Endothelial cell of umbilical vein (primary cell): ENCODE measurements at regions not wholly inside any gene's neighbourhood (a gene's known extent, or its start where the extent isn't known, plus 50 kb on each side); places are given as distances from the start of the nearest gene placed in this dataset.

Source experiments
- BruUV-seq: library from RNA; stranded (reverse); fragments of 400-500 nt; replicated peaks from 2 replicates; lab custom pipeline; 2021; lab: Mats Ljungman, UMichigan
- CTCF ChIA-PET: fragments of 300-600, 350-600 bp; sonication (Branson Sonifier 250); formaldehyde crosslinking; loops from one replicate; lab custom pipeline; 2021; ENCODE audit warnings: antibody characterized with exemption, inconsistent platforms; lab: Charles Lee
- POLR2A ChIA-PET: fragments of 300-600, 350-600 bp; sonication (Branson Sonifier 250); formaldehyde crosslinking; loops from one replicate; lab custom pipeline; 2021; ENCODE audit warnings: antibody characterized with exemption, inconsistent platforms; lab: Charles Lee
- DNase-seq: peaks from one replicate; pipeline ENCODE4 v3.0.0-alpha.2; 2011; ENCODE audit warnings: low read depth, low spot score
- FAIRE-seq: peaks from 2 replicates; lab custom pipeline; 2011; peaks lifted over from hg19 to GRCh38; lab: Jason Lieb, UNC
- H2AFZ ChIP-seq: 2 replicates; pipeline ENCODE4 v1.6.0; 2012; ENCODE audit warnings: low read depth, low read length, control low read depth, inconsistent platforms
- H3K27ac ChIP-seq: 2 replicates; pipeline ENCODE4 v1.5.1; 2011; ENCODE audit warnings: low read depth, mild to moderate bottlenecking, control low read depth, low read length, moderate library complexity; ENCODE audit not compliant: insufficient read depth
- H3K27me3 ChIP-seq, 2 experiments: 2 replicates each; pipeline versions ENCODE4 v1.6.0 to v1.6.1; 2011; ENCODE audit warnings: low read length in 2 of 2, mixed read lengths in 1 of 2; ENCODE audit not compliant: control insufficient read depth in 2 of 2, insufficient read depth in 2 of 2
- H3K36me3 ChIP-seq, 2 experiments: 2 replicates in 1 of 2; 3 replicates in 1 of 2; pipeline ENCODE4 v1.5.1; 2011; ENCODE audit warnings: low read length in 2 of 2, mild to moderate bottlenecking in 1 of 2, moderate library complexity in 1 of 2; ENCODE audit not compliant: control insufficient read depth in 2 of 2, insufficient read depth in 2 of 2; ENCODE audit errors: extremely low read depth in 1 of 2
- H3K4me1 ChIP-seq: 3 replicates; pipeline ENCODE4 v1.5.1; 2011; ENCODE audit warnings: mild to moderate bottlenecking, low read length; ENCODE audit not compliant: control insufficient read depth, insufficient read depth; ENCODE audit errors: extremely low read depth
- H3K4me2 ChIP-seq: 2 replicates; pipeline ENCODE4 v1.6.1; 2011; ENCODE audit warnings: low read length, control low read depth, mixed read lengths; ENCODE audit not compliant: insufficient read depth
- H3K4me3 ChIP-seq, 3 experiments: fragments of 200-600 bp in 1 of 3; sonication (generic), shearing (Covaris generic) in 1 of 3; replicated peaks in 1 of 3; 2 replicates each; pipeline ENCODE4 v1.5.1; 2011 to 2016; ENCODE audit warnings: control low read depth in 3 of 3, low read length in 3 of 3, mild to moderate bottlenecking in 2 of 3, inconsistent platforms in 1 of 3, low read depth in 1 of 3, moderate library complexity in 1 of 3; ENCODE audit not compliant: insufficient read depth in 1 of 3
- H3K79me2 ChIP-seq: 2 replicates; pipeline ENCODE4 v1.6.0; 2012; ENCODE audit warnings: low read length, inconsistent platforms; ENCODE audit not compliant: control insufficient read depth, insufficient read depth
- H3K9ac ChIP-seq: replicated peaks from 2 replicates; pipeline ENCODE3; 2011; ENCODE audit warnings: low read length, control low read depth; ENCODE audit not compliant: insufficient read depth; ENCODE audit errors: extremely low read depth
- H3K9me1 ChIP-seq: replicated peaks from 3 replicates; pipeline ENCODE4 v1.6.0; 2011; ENCODE audit warnings: mild to moderate bottlenecking, low read length; ENCODE audit not compliant: control insufficient read depth, insufficient read depth; ENCODE audit errors: extremely low read depth
- H3K9me3 ChIP-seq: replicated peaks from 2 replicates; pipeline ENCODE4 v1.5.1; 2012; ENCODE audit warnings: low read length, inconsistent platforms; ENCODE audit not compliant: control insufficient read depth, insufficient read depth
- H4K20me1 ChIP-seq: replicated peaks from 2 replicates; pipeline ENCODE3; 2011; ENCODE audit warnings: mild to moderate bottlenecking, low read length; ENCODE audit not compliant: control insufficient read depth, insufficient read depth; ENCODE audit errors: extremely low read depth
- CTCF ChIP-seq, 2 donors: IDR thresholded peaks; 1 replicate in 1 of 2; 2 replicates in 1 of 2; pipeline ENCODE4 v1.5.1; 2011; ENCODE audit warnings: low read length in 2 of 2, mild to moderate bottlenecking in 2 of 2, moderate library complexity in 2 of 2, control low read depth in 1 of 2, inconsistent platforms in 1 of 2, low read depth in 1 of 2; ENCODE audit not compliant: insufficient read depth in 1 of 2; ENCODE audit errors: extremely low read depth in 1 of 2
- EZH2 ChIP-seq: IDR thresholded peaks from 2 replicates; pipeline ENCODE4 v1.6.1; 2012; ENCODE audit warnings: borderline replicate concordance, low read depth, mild to moderate bottlenecking, moderate library complexity, low read length, inconsistent platforms; ENCODE audit not compliant: severe bottlenecking
- FOS ChIP-seq: IDR thresholded peaks from 2 replicates; pipeline ENCODE4 v1.6.1; 2011; ENCODE audit warnings: mild to moderate bottlenecking, low read length, moderate library complexity, borderline replicate concordance; ENCODE audit not compliant: insufficient read depth
- GATA2 ChIP-seq: IDR thresholded peaks from 2 replicates; pipeline ENCODE4 v1.7.0; 2011; ENCODE audit warnings: low read depth, mild to moderate bottlenecking, moderate library complexity, mixed read lengths, low read length; ENCODE audit not compliant: insufficient read length, insufficient read depth
- JUN ChIP-seq: IDR thresholded peaks from 2 replicates; pipeline ENCODE4 v1.6.1; 2011; ENCODE audit warnings: borderline replicate concordance, low read depth; ENCODE audit not compliant: insufficient read length, insufficient read depth
- MYC ChIP-seq: IDR thresholded peaks from one replicate; pipeline ENCODE4 v1.6.1; 2011; ENCODE audit warnings: mild to moderate bottlenecking, low read depth, low read length
- POLR2A ChIP-seq: IDR thresholded peaks from 2 replicates; pipeline ENCODE4 v1.6.1; 2012; ENCODE audit warnings: low read depth, mild to moderate bottlenecking, control low read depth, low read length
- POLR2AphosphoS5 ChIP-seq: IDR thresholded peaks from 2 replicates; pipeline ENCODE4 v1.6.1; 2012; ENCODE audit warnings: low read depth, mild to moderate bottlenecking, control low read depth, low read length, moderate library complexity; ENCODE audit not compliant: insufficient read depth
- dilution Hi-C: fragments of 300-500 bp; cut with MboI; formaldehyde crosslinking; loops from one replicate; pipeline ENCODE4 v1.15.0; 2019; ENCODE audit warnings: low sequenced_read_pairs; ENCODE audit not compliant: extremely low pct_ligation_motif_present
- intact Hi-C: fragments of 100-400 bp; cut with micrococcal nuclease; formaldehyde crosslinking; loops from one replicate; pipeline ENCODE4 v1.10.0; 2022

GRCh38 chr10:113493882-113494301 lies 59.0 kb upstream of the HABP2 start:
- ChIA-PET CTCF (no interaction called here), POLR2A (no interaction called here)
- dilution Hi-C loops (no loop called here), intact Hi-C loops (no loop called here)
- TF ChIP-seq JUN, result no peak
- no peak for TF ChIP-seq GATA2
- TF ChIP-seq POLR2AphosphoS5, result no peak
- TF ChIP-seq MYC, result no peak
- TF ChIP-seq POLR2A, result no peak
- no peak for TF ChIP-seq CTCF (IDR thresholded peaks at IDR 0.05; ENCODE audit: extremely low read depth in 1 of 2, insufficient read depth in 1 of 2, low read depth in 1 of 2, low read length in 2 of 2)
- no peak for TF ChIP-seq EZH2
- no peak for TF ChIP-seq FOS
- DNase-seq, result no peak
- Histone ChIP-seq H3K9ac (no peak overlapping the region), H3K36me3 (no peaks in the 10 kb centered on the region), H3K4me3 (no peak overlapping the region), H3K9me3 (no peaks in the 10 kb centered on the region), H3K27me3 (no peaks in the 10 kb centered on the region), H4K20me1 (no peaks in the 10 kb centered on the region), H3K79me2 (no peaks in the 10 kb centered on the region), H3K9me1 (no peaks in the 10 kb centered on the region), H3K4me2 (no peak overlapping the region), H3K27ac (no peak overlapping the region), H3K4me1 (no peaks in the 10 kb centered on the region), H2AFZ (no peak overlapping the region)
- BruUV-seq, result no TSS peak
- FAIRE-seq, result no peak
